GM21528 (cell line): ENCODE measurements at regions not wholly inside any gene's neighbourhood (a gene's known extent, or its start where the extent isn't known, plus 50 kb on each side); places are given as distances from the start of the nearest gene placed in this dataset.

ENCODE experiments used
- ATAC-seq: cut with Tn5 transposase; IDR thresholded peaks from one replicate; pipeline ENCODE4 v1.9.1; 2021; ENCODE audit warnings: mild to moderate bottlenecking, moderate library complexity; ENCODE audit not compliant: unreplicated experiment, low FRiP score

- ATAC-seq = no peak
These were observed 81.3 kb upstream of the CADM1 start for GRCh38 chr11:115585361-115586024.

DNA sequence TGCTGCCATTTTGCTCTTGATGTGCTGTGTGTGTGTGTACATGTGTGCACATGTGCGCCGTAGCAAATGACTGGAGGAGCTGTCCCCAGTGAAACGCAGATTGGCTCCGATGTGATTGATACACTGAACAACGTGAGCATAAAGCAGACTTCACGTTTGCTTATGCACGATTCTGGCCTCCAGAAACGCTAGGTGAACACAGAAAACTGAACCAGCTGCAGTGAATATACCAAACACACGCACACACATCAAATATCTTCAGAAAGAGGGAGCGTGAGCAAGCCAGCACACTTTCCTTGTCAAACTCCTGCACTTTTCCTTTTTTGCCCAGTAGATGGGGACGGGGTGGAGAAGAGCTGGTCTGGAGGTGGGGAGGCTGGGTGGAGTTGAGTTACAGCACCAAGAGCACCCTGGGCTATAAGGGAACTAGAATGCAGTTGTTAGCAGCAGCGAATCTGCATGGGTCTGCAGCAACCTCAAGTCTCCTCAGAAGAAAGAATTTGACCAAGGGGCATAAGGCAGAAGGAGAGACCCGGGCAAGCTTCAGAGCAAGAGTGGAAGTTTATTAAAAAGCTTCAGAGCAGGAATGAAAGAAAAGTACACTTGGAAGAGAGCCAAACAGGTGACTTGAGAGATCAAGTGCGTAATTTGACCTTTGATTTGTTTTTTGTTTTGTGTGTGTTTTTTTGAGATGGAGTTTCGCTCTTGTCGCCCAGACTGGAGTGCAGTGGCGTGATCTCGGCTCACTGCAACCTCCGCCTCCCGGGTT lies 77.8 kb upstream of the CADM1 start:
- ATAC-seq = no peak

- no peak for ATAC-seq
These were observed 76.9 kb upstream of the CADM1 start for GRCh38 chr11:115580927-115581680.

GRCh38 chr11:115580416-115580815 lies 76.2 kb upstream of the CADM1 start:
- ATAC-seq = no peak

- no peak for ATAC-seq
These were observed 75.1 kb upstream of the CADM1 start for GRCh38 chr11:115579181-115579825.

GRCh38 chr11:115578275-115578674 lies 74.1 kb upstream of the CADM1 start:
- ATAC-seq = no peak

GRCh38 chr11:115577701-115578100 lies 73.5 kb upstream of the CADM1 start:
- ATAC-seq = no peak

GRCh38 chr11:115576606-115577380 lies 72.6 kb upstream of the CADM1 start:
- no peak for ATAC-seq

GRCh38 chr11:115572551-115572950 lies 68.3 kb upstream of the CADM1 start:
- no peak for ATAC-seq

DNA sequence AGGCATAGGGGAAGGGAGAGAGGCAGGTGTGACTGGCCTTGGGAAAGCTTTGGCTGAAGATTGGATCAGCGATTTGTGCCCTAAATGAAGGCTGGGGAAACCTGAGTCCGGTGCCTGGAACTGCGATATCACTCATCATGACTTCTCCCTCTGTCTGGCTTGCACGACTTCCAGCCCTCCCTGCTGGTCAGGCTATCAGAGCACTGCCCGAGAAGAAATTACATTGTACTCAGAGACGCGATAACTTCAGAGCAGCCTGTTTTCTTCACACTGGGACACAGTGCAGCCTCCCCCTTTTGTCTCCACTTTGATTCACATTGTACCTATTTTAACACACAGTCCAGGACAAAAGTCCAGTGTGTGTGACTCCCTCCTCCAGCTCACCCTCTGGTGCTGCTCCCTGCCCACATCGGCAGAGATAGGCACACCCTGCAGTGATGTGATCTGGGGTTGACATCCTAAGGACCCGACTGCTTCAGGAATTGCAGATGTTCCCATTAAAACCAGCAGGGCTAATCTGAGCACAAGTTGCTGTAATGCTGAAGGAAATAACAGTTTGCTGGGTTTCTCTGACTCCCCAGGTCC lies 62.1 kb upstream of the CADM1 start:
- no peak for ATAC-seq

- ATAC-seq = no peak
These were observed 60.6 kb upstream of the CADM1 start for GRCh38 chr11:115564851-115565250.

- no peak for ATAC-seq
These were observed 56.9 kb upstream of the CADM1 start for GRCh38 chr11:115561116-115561515.

DNA sequence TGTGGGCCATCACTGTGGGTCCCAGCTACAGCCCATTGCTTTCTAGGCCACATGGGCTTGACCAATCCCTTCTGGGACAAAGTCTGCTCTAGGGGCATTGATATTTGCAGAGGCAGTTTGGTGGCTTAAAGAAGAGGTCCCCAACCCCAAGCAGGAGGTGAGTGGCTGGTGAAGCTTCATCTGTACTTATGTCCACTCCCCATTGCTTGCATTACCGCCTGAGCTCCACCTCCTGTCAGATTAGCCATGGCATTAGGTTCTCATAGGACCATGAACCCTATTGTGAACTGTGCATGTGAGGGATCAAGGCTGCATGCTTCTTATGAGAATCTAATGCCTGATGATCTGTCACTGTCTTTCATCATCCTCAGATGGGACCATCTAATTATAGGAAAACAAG lies 54.4 kb upstream of the CADM1 start:
- no peak for ATAC-seq

- ATAC-seq = no peak
These were observed 53.5 kb upstream of the CADM1 start for GRCh38 chr11:115557681-115558080.

DNA sequence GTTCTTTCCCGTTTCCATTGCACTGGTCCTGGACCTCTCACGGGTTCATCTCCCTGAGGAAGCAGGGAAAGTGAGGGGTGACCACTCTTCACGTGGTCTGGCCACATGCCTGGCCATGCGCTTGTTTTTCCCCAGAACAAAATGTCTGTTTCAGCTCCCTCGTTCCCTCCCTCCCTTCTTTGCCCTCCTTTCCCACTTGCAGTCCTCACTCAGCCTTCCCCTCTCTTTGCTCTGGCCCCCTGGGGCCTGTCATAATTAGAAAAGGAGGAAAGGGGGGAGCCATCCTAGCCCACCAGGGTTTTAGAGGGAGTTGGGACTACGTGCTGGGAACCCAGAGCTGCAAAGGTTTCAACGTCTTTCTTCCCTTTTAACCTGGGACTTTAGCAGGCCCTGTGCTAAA lies 52.8 kb upstream of the CADM1 start:
- no peak for ATAC-seq

DNA sequence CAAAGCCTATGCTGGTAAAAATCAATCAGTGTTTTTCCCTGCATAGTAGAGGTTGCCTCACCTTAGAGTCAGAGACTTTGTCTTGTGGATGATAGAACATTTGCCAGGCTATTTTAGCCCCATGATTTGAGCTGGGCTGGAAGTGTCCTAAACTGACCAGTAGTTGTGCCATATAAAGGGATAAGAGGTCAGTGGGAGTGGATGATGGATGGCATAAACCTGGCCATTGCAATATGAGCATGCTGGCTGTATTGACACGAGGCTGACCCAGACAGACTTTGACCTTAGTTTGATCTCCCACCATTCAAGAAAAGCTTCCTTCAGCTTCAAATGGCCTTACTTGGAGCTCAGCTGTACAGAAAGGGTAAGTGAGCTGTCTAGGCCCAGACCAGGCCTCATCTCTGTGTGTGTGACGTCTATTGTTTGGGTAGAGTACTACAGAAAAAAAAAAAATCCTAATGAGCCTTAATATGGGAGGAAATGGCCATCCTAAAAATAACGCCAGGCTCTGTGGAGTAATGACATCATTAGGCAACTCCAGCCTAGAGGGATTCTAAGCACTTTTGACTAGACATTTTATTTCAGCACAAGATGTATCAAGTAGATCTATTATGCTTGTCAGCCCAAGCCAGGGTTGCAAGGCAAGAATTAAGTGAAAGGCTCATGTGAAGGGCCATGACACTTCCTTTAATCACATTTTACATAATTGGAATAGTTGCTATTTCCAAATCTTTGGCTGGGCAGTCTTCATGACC lies 51.3 kb upstream of the CADM1 start:
- ATAC-seq = no peak
